Amniotic epithelial cell (primary cell): ENCODE measurements at regions not wholly inside any gene's neighbourhood (a gene's known extent, or its start where the extent isn't known, plus 50 kb on each side); places are given as distances from the start of the nearest gene placed in this dataset.

Source experiments
- DNase-seq: peaks from one replicate; pipeline ENCODE4 v3.0.0-alpha.2; 2010; ENCODE audit warnings: low read depth

DNA sequence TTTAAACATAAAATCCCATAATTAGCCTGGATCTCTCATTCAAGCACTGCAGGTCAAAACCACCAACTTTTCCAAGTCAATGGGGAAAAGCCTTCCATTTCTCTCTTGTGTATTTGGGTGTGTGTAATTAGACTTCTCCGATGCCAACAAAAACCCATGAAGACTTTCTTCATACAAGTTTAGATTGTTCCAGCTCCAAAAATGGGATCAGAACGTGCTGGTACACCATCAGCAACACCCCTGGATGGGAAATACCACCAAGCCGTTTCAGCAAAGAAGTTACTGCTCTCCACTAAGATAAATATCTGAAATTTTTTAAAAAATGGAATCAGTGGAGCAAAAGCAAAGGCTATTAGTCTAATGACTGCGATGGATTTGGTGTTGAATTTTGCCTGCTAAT is 837.3 kb upstream of the SOX9 start:
- DNase-seq: no peak

DNA sequence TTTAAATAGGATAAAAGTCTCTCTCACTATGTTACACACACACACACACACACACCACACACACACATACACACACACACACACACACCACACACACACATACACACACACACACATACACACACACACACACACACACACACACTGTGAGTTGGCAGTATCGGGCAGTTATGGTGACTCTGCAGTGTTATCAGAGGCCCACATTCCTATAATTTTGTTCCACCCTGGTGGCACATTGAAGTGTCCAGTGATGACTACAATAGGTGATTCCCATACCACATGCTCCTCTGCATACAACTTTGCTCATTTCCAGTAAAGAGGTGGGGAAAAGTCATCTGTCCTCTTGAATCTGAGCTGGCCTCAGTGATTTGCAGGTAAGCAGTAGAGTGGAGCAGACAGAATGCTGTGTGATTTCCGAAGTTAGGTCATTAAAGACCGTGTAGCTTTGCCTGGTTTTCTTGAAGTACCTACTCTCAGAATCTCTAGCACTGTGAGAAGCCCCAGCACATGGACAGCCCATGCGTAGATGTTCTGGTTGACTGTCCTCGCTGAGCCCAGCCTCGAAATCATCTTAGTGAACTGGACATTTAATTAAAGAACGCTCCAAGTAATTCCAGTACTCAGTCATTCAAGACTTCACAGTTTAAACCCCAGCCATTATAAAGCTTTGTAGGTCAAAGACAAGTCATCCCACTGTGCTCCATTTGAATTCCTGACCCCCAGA is 836.6 kb upstream of the SOX9 start:
- DNase-seq: no peak

DNA sequence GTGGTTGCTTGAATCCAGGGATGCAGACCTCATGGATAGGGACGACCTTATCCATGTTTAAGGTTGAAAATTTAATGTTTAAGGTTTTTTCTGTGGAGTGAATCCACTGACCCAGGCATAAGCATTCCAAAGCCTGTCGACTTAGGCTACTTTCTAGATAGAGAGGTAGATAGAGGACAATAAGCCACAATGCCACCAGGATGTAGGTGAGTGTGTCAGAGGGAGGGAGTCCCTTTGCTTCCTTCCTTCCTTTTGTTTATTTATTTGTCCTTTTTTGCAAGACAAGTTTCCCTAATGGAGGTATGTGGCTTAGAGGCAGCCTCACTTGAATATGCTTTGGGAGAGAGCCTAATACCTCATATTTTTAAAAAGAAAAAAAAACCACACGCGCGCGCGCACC is 834.2 kb upstream of the SOX9 start:
- DNase-seq: no peak

DNA sequence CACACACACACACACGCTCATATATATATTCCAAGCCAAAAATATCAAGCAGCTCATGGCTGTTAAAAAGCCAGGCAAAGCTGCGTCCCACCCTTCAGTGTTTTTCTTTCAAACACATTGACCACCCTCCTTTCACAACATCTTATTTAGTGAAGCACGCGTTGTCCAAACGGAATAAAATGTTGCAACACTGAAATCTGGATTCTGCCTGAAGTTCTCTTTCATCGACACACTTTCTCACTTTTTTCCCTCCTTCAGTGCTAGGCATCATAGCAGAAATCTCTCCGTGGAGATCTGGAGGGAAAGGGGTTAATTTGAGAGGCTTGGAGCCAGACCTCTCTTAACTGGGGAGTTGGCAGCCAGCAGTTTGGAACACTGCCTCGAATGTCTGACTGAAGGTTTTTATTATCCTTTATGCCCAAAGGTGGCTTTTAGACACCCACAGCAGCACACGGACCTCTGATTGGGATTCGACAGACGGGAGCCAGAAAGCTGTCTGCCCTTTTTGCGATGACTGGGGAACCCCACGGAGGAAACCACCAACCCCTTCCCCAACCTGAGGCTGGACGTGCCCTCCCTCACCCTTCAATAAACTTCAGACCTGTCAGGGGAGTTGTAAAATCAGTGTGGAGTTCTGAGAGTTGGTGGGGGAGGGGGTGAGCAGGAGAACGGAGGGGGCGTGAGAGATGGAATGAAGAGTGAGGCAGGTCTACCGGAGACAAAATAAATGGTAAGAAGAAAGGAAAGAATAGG is 833.6 kb upstream of the SOX9 start:
- no peak for DNase-seq

DNA sequence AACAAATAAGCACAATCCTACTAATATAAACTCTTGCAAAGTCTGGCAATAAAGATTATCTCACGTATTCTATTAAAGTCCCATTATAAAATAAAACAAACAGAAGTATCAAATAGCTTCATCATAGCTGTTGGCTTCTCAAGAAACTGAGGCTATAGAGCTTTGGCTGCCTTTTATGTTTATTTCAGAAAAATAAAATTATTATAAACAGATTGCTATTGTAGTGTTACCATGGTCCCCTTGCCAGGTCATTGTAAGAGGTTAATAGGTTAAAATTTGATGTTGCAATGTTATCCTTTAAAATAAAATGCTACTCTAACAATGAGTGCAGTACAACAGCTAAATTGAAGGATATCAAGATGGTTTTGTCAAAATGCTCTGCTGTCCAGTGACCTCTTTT is 828.8 kb upstream of the SOX9 start:
- no peak for DNase-seq

DNA sequence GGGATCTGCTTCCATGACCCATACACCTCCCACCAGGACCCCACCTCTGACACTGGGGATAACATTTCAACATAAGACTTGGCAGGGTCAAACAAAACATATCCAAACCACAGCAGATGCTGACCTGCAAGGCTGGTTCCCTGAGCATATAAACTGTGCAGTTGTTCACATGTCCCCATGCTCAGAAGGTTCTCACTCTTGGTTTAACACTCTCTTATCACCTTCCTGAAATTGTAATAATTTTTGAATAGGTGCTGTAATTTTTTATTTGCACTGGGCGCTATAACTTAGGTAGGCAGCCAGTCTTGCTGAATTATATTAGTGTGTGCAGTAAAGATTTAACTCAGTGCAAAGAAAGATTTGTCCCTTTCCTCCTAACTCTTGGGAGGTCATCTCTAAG is 824.8 kb upstream of the SOX9 start:
- no peak for DNase-seq

DNA sequence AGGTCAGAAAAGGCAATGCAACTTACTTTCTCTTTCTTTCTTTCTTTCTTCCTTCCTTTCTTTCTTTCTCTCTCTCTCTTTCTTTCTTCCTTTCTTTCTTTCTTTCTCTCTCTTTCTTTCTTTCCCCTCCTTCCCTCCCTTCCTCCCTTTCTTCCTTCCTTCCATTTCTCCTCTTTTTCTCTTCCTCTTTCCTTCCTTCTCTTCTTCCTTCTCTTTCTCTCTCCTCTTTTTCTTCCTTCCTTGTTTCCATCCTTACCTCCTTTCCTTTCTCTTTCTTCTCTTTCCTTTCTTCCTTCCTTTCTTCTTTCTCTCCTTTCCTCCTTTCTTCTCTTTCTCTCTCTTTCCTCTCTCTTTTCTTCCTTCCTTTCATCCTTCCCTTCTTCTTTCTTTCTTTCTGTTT is 819.8 kb upstream of the SOX9 start:
- DNase-seq: no peak

DNA sequence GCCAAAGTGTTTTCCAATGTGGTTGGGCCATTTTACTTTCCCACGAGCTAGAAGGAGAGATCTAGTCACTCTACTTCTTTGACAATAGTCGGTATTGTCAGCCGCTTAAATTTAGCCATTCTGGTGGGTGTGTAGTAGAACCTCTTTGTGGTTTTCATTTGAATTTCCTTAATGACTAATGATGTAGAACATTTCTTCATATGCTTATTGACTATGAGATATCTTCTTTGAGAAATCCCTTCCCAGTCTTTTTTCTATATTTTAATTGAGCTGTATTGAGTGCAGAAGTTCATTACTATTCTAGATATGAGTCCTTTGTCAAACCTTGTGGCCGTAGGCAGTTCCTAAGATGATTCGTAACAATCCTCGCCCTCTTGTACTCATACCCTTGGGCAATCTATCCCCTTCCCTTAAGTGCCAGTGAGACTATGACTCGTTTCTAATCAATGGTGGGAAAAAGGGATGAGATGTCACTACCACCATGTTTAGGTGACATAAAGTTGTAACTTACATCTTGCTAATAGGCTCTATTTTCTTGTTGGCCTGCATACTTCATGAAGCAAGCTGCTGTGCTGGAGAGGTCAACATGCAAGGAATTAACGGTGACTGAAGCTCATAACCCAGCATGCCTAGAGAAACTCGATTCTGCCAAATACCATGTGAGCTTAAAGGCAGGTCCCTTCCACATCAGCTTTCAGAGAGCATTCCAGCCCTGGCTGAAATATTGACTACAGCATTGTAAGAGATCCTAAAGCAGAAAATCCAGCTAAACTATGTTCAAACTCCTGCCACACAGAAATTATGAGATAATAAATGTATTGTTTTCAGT is 817.9 kb upstream of the SOX9 start:
- DNase-seq: no peak

DNA sequence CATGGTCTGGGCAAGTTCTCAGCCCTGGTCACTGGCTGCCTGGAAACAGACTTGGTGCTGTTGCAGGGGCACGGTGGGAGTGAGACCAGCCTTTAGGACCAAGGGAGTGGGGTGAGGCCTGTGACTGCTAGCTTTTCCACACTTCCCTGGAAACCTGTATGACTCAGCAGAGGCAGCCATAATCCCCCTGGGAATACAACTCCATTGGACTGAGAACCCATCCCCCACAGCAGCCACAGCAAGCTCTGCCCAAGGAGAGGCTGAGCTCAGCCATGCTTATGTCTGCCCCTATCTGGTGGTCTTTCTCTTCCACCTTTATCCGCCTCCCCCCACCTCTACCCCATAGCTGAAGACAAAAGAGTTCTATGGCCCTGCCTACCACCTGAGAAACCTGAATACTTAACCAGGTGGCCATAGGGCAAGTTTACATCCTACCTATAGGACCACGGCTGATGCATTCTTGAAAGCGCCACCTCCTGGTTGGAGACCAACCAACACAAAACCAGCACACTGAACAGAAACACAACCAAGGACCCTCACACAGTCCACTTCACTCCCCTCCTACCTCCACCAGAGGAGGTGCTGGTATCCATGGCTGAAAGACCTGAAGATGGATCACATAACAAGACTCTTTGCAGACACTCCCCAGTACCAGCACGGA is 816.2 kb upstream of the SOX9 start:
- no peak for DNase-seq

DNA sequence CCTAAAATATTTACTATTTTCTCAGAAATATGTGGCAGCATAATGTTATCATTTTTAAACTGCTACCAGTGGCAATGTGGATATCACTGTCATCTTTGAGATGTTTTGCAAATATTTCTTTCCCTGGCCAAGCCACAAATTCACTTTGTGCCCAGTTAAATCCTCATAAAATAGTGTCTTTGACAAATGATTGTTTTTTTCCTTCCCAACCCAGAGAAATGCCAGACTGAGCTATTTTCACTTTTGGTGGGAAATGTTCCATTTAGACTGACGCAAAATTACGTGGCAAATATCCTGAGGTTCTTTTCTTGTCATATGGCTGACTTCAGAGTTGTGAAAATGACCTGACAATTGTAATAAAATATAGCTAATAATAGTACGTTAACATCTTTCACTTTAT is 807.0 kb upstream of the SOX9 start:
- DNase-seq: no peak

DNA sequence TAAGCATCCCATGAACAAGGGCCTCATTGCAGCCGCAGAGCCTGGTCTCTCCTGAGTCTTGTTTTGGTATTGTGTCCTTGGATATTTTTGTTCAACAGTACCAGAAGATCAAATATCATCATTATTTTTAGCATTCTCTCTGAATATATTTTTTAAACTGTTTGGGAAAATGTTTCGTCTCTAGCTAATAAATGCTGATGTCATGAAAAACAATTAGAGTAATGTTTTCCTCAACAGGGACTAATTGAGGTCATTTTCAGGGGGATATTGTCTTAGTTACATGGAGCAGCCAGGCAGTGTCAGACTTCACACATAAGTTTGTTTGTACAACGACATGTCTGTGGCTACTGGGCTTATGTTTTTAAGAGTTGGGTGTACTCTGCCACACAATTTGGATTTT is 805.3 kb upstream of the SOX9 start:
- DNase-seq: no peak

DNA sequence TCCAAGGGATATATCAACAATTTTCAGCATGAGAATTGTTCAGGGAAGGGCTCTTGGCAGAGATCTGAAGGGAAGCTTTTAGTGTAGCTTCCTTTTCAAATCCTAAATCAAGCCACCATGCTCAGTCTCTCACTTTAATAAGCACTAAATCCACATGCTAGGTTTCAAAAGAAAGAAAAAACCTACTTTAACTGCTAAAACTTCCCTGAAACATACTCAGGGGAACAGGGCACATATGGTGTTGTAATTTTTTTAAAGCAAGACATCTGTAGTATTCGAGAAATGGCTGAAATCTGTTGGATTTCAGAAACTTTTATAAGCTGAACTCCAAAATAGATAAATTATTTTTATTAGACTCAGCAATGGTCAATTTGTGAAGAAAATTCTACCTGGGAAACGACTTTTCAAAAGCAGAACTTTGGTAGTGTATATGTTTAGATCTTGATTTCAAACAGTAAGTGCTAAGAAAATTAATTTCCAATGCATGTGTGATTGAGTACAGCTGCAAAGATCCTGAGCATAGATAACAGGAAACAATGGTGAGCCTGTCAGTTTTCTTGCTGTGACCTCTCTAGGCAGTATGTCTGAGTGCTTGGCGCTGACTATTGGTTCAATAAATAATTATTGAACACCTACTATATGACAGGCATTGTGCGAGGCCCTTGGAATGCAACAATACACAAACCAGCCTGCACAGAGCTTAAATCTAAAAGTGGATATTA is 804.5 kb upstream of the SOX9 start:
- no peak for DNase-seq

DNA sequence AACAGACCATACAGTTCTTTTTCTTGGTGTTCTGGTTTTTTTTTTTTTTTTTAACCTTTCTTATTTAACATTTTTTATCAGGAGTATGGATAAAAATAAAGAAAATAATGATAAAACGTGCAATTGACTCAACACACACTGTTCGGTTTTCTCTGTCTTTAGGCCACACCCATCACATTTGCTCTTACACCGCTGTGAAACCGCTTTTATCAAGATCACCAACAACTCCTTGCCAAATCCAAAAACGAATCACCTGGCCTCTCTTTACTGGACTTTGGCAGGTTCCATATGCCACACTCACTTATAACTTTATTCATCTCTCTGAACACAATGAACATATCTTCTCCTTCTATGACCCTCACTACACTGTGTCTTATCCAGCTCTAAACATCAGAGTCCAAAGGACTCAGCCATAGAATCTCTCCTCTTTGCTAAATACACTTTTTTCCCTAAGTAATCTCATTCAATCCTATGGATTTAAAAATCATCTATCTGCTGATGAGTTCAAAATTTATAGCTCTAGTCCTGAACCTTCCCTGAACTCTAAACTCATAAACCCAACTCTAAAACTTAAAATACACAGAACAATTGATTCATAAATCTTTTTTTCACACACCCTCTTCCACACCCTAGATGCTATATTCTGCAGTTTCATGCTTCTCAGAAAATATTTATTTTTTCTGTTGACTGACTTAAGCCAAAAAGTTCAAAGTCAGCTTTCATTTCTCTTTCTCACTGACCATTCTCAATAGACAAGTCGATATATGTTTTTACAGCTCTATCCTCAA is 800.6 kb upstream of the SOX9 start:
- no peak for DNase-seq

DNA sequence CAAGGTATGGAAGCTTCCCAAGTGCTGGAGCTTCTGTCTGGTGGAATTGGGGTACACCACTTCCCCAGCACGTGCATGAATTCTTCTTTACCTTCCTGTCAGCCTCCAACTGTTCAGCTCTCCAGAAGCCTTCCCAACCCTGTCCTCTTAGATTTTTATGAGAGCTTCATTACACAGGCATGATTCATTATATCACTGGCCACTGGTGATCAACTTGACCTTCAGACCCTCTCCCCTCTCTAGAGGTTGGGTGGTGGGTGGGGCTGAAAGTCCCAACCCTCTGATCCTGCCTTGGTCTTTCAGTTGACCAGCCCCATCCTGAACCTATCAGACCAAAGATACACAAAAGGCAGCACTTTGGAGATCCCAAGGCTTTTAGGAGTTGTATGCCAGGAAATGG is 795.7 kb upstream of the SOX9 start:
- no peak for DNase-seq

DNA sequence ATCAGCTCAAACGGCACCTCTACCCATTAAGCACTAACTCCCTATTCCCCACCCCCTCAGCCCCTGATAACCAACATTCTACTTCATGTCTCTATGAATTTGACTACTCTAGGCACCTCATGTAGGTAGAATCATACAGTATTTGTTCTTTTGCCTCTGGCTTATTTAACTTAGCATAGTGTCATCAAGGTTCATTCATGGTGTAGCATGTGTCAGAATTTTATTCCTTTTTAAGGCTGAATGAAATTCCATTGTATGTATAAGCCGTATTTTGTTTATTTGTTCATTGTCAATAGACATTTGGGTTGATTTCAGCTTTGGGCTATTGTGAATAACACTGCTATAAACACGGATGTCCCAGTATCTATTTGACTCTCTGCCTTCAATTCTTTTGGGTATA is 794.9 kb upstream of the SOX9 start:
- no peak for DNase-seq

DNA sequence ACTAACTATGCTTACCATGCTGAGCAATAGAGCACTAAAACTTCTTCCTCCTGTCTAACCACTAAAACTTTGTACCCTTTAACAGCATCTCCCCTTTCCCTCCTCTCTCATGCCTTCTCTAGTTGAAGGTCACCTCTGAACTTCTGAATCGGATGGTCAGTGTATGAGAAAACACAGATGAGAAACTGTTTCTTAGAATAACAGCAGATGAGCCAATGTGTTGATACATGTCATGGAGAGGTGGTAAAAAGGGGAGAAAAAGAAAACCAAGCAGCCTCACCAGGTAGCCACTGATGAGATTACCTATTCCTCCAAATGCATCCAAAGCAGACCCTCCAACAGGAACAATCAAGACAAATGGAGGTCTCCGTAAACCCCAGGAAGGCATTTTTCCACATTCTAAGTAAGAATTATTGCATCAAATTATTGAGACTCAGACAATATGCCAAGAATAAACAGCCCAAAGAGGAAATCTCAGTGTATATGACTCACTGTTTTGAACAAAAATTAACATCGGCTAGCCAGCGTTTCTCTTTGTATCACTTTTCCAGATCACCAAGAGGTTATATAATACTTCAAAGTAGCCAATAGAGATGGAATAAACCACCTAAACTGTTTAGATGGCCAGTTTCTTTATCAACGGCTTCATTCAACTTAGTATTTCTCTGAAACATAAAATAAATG is 793.3 kb upstream of the SOX9 start:
- DNase-seq: peak; percentile 18

DNA sequence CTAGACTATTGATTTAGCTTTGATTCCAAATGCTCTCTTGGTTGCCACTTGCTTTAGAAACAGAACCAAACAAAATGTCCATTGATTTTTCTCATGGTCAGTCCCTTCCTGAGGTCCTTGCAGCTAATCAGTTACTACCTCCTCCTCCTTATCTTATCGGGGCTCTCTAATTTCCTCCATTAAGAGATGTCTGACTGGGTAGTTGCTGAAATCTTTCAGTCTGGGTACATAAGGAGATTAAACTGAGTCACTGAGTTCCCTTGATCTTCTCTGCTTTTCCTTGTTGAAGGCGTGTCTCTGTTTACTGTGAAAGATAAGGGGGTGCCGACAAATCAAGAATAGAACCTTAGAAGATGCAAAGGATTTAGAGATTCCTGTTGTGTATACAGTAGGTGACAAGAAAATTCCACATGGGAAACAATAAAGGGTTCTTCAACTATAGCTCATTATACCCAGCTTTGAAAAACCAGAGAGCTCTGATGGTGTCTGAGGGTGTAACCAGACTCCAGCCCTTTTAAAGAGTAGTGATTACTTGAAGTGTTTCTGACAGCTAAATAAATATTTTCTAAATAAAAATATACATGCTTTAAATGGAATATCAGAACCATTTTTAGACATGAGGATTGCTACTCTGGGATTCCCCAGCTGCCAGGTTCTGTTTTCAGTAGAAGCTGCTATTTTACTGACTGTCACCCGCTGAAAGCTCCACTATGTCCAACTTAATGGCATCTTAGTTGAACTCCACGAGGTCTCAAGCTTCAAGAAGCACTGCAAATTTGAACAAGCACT is 791.3 kb upstream of the SOX9 start:
- peak; percentile 37 for DNase-seq

DNA sequence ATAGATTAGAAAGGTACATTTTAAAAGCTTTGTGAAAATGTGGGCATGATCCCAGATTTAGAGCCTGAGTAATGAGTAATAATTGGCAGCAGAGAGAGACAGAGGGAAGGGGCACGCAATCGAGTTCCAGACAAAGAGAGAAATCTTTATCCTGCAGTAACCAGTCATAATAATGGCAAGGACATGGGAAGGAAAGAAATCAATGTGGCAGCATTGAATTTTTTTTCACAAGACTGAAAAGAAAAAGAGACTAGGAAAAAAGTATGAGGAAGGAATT is 790.8 kb upstream of the SOX9 start:
- no peak for DNase-seq

DNA sequence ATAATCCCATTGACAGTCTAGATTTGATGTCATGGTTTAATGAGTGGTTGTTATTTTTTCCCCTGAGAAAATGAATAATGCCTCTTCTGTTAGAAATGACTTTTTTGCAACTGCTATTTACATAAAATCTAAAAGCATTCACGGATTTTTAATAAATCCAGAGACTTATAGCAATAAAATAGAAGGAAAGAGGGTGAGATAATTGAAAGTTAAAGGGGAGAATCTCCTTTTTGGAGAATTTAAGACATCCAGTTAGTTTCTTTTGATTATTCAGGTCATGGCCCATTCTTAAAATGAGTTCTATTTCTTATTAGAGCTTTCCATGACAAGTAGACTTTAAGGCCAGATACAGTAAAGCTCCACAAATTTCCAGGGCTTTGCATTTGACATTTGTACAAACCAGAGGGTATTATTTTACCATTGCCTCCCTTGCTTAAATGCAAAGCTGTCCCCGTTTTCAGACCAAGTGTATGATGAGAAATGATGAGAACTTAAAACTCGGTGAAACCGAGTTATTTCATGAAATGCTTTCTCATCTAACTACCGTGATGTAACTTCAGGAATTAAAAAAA is 789.0 kb upstream of the SOX9 start:
- DNase-seq: no peak
